Naive thymus-derived CD8-positive, alpha-beta T cell (primary cell): ENCODE measurements at regions not wholly inside any gene's neighbourhood (a gene's known extent, or its start where the extent isn't known, plus 50 kb on each side); places are given as distances from the start of the nearest gene placed in this dataset.
"Not testable (repeated sequence)": the region's sequence is repeated elsewhere in the genome, so short reads cannot be mapped to it uniquely, and the experiment has no call there.

Experiments used
- ATAC-seq, 2 donors: fragments of 150-1000 bp; cut with Tn5 transposase in 1 of 2; sonication (Bioruptor Pico), chemical (Tn5 transposase) in 1 of 2; 1 replicate in 1 of 2; 2 replicates in 1 of 2; pipeline ENCODE4 v1.10.0; 2021; ENCODE audit warnings: mild to moderate bottlenecking in 2 of 2, moderate library complexity in 2 of 2
- POLR2A ChIA-PET: fragments of 350-600 bp; sonication (Branson Sonifier 250); formaldehyde crosslinking; loops from one replicate; lab custom pipeline; 2021; ENCODE audit warnings: antibody characterized with exemption; lab: Charles Lee
- DNase-seq, 10 donors: peaks; one replicate each; pipeline versions ENCODE4 v3.0.0 to v3.0.0-alpha.2; 2020 to 2022
- H3K27ac Mint-ChIP-seq, 10 donors: one replicate each; pipeline ENCODE4 v1.8.0; 2020 to 2022; ENCODE audit warnings: mild to moderate bottlenecking in 10 of 10, mixed read lengths in 10 of 10, moderate library complexity in 4 of 10, inconsistent platforms in 1 of 10
- H3K27me3 Mint-ChIP-seq, 5 donors: one replicate each; pipeline ENCODE4 v1.8.0; 2021 to 2022; ENCODE audit warnings: mixed read lengths in 5 of 5
- H3K36me3 Mint-ChIP-seq, 3 donors: one replicate each; pipeline ENCODE4 v1.8.0; 2020 to 2022; ENCODE audit warnings: mixed read lengths in 3 of 3, mild to moderate bottlenecking in 2 of 3, inconsistent platforms in 1 of 3
- H3K4me1 Mint-ChIP-seq, 4 donors: one replicate each; pipeline ENCODE4 v1.8.0; 2021 to 2022; ENCODE audit warnings: mixed read lengths in 4 of 4
- H3K4me3 Mint-ChIP-seq, 10 donors: one replicate each; pipeline ENCODE4 v1.8.0; 2020 to 2022; ENCODE audit warnings: mild to moderate bottlenecking in 10 of 10, mixed read lengths in 10 of 10, moderate library complexity in 6 of 10, inconsistent platforms in 1 of 10
- H3K9me3 Mint-ChIP-seq, 9 donors: one replicate each; pipeline ENCODE4 v1.8.0; 2020 to 2022; ENCODE audit warnings: mixed read lengths in 9 of 9, mild to moderate bottlenecking in 3 of 9, inconsistent platforms in 1 of 9, moderate library complexity in 1 of 9

DNA sequence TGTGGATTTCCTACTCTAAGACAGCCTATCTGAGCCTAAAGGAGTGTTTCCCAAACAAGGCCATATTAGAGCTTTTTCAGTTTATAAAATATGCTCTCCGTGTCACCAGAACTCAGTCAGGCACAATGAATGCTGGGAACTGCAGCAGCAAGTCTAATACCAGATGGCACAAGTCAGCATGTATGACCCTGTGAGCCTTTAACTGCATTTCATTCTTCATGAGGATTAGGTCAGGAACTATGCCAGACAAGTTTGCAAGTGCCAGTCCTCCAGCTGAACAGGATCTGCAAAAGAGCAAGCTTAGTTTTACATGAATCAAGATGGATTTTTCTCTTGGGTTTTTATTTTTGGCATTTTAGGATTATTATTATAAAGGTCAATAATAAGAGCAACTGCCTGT, 66.7 kb upstream of the SAMD5 start:
- H3K9me3 Mint-ChIP-seq = no peaks in the 10 kb centered on the region
- H3K27me3 Mint-ChIP-seq = peaks cover 0 to 17% (median 5%) of the 10 kb centered on the region in 5 donors
- no peaks in the 10 kb centered on the region for H3K4me1 Mint-ChIP-seq
- no peaks in the 10 kb centered on the region for H3K36me3 Mint-ChIP-seq
- POLR2A ChIA-PET = no interaction called here
- ATAC-seq (no peak), DNase-seq (no peak)
- H3K27ac Mint-ChIP-seq = no peak overlapping the region
- H3K4me3 Mint-ChIP-seq = no peak overlapping the region

DNA sequence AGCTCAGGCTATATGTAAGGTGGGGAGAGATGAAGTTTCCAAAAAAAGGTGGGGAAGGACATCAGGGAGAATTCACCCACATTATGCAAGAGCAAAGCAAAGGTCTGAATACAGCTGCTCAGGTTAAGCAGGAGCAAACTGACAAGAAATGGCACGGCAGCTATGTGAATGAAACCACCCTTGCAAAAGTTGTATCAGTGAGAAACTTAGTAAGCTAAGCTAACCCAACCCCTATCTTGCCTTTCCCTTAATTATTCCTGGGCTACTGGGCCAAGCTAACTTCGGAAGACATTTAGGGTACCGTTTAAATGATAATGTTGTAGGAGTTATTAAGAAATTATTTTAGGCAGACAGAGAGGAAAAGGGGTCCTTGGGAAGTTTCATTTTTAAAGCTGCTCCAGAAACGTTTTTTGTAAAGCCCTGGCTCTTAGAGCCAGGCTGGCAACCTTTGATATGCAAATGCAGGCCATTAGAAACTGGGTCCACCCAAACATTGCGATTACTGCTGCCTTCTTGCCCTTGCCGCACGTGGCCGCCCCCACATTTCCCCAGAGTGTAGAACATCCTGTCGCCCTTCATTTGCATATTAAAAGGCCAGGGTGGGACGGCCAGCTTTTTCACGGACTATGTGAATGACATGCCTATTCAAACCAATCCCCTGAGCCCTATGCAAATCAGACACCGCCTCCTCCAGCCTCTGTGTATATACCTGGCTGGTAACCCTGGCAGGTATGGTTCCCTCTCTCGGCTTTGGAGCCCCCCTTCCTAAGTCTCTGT, 60.5 kb upstream of the SAMD5 start:
- no peak overlapping the region for H3K4me3 Mint-ChIP-seq
- peaks cover 0 to 3% (median 0%) of the 10 kb centered on the region in 9 donors for H3K9me3 Mint-ChIP-seq
- POLR2A ChIA-PET = no interaction called here
- H3K4me1 Mint-ChIP-seq = peaks cover 0 to 2% (median 0%) of the 10 kb centered on the region in 4 donors
- H3K27ac Mint-ChIP-seq = no peak overlapping the region
- DNase-seq = no peak
- ATAC-seq = no peak
- H3K27me3 Mint-ChIP-seq = peaks cover 6 to 53% (median 8%) of the 10 kb centered on the region in 5 donors
- no peaks in the 10 kb centered on the region for H3K36me3 Mint-ChIP-seq

DNA sequence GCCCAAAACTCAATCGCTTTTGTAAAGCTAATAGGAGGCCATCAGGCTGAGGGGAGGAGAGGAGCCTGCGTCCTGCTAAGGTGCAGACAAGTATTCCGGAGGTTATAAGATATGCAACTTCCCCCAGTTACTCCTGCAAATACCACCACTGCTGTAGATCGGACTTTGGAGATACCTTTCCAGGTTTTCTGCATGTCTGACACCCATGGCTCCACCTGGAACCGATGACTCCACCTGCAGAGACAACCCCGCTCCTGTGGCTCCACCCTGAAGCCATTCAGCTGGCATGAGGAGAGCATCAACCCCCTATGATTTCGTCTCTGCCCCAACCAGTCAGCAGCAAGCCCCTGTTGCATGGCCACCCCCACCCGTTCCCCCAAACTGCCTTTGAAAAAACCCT, 59.7 kb upstream of the SAMD5 start:
- DNase-seq = no peak
- Mint-ChIP-seq H3K27me3 (peaks cover 5 to 53% (median 8%) of the 10 kb centered on the region in 5 donors), H3K27ac (no peak overlapping the region), H3K4me1 (peaks cover 0 to 2% (median 0%) of the 10 kb centered on the region in 4 donors), H3K4me3 (no peak overlapping the region), H3K36me3 (no peaks in the 10 kb centered on the region), H3K9me3 (peaks cover 0 to 3% (median 0%) of the 10 kb centered on the region in 9 donors)
- POLR2A ChIA-PET = no interaction called here
- ATAC-seq = no peak

DNA sequence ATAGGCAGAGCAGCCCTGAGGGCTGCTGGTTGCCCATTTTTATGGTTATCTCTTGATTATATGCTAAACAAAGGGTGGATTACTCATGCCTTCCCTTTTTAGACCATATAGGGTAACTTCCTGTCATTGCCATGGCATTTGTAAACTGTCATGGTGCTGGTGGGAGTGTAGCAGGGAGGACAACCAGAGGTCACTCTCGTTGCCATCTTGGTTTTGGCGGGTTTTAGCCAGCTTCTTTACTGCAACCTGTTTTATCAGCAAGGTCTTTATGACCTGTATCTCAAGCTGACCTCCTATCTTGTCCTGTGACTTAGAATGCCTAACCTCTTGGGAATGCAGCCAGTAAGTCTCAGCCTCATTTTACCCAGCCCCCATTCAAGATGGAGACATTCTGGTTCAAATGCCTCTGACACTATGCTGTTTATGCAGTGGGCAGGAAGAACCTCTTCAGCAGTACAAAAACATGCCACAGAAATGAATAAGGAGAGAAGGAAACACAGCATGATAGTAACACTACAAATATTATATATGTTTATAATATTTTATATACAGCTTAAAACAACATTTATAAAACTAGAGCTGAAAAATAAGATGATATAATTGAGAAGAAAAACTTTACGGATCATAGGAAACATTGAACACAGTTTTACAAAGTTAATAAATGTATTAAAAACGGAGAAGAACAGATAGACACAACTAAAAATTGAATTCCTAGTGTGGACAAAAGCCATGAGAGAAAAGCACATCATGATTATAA, 58.9 kb upstream of the SAMD5 start:
- Mint-ChIP-seq H3K4me3 (no peak overlapping the region), H3K9me3 (peaks cover 0 to 3% (median 0%) of the 10 kb centered on the region in 9 donors), H3K4me1 (peaks cover 0 to 2% (median 0%) of the 10 kb centered on the region in 4 donors), H3K27ac (no peak overlapping the region), H3K36me3 (no peaks in the 10 kb centered on the region), H3K27me3 (peaks cover 5 to 50% (median 6%) of the 10 kb centered on the region in 5 donors)
- ATAC-seq (no peak), DNase-seq (no peak)
- POLR2A ChIA-PET = no interaction called here

DNA sequence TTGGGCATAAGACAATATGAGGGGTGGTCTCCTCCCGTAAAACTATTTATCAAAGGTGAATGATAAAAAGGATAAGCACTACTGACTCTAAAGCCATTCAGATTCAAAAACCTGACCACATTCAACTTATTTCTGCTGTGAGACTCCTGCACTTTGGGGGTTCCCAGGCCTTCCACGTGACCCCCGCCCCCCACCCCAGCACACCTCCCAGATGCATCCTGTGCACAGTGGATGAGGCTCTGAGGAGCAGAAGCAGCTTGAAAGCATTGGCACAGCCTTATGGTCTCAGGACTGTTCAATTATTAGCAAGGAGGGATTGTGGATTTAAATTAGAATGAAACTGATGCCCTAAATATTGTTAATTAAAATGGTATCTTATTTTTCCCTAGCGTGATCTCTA, 55.1 kb upstream of the SAMD5 start:
- Mint-ChIP-seq H3K27ac (no peak overlapping the region), H3K27me3 (peaks cover 4 to 42% (median 8%) of the 10 kb centered on the region in 5 donors), H3K36me3 (no peaks in the 10 kb centered on the region), H3K9me3 (peaks cover 0 to 8% (median 0%) of the 10 kb centered on the region in 9 donors), H3K4me3 (no peak overlapping the region), H3K4me1 (peaks cover 0 to 2% (median 0%) of the 10 kb centered on the region in 4 donors)
- DNase-seq (no peak), ATAC-seq (no peak)
- POLR2A ChIA-PET = no interaction called here

DNA sequence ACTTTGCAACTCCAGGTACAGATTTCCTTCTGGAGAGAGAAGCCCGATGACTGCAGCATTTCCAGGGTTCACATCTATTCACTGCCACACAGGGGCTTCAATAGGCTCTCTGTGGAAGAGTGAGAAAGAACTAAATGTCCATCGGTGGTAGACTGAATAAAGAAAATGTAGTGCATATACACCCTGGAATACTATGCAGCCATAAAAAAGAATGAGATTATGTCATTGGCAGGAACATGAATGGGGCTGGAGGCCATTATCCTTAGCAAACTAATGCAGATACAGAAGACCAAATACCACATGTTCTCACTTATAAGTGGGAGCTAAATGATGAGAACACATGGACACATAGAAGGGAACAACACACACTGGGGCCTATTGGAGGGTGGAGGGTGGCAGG, 53.6 kb upstream of the SAMD5 start:
- H3K9me3 Mint-ChIP-seq, H3K4me3 Mint-ChIP-seq, ATAC-seq, H3K4me1 Mint-ChIP-seq, H3K27ac Mint-ChIP-seq, POLR2A ChIA-PET, H3K36me3 Mint-ChIP-seq, DNase-seq: not testable (repeated sequence)
- peaks cover 4 to 32% (median 8%) of the 10 kb centered on the region in 5 donors for H3K27me3 Mint-ChIP-seq
